Neural crest cell (in vitro differentiated cells): ENCODE measurements at regions not wholly inside any gene's neighbourhood (a gene's known extent, or its start where the extent isn't known, plus 50 kb on each side); places are given as distances from the start of the nearest gene placed in this dataset.

Experiments used
- DNase-seq: peaks from one replicate; pipeline ENCODE4 v3.0.0; 2021; ENCODE audit warnings: low read depth, mixed read lengths, low spot score
- H3K27ac Mint-ChIP-seq: one replicate; pipeline ENCODE4 v1.8.0; 2021; ENCODE audit warnings: mild to moderate bottlenecking, mixed read lengths; ENCODE audit not compliant: unreplicated experiment
- H3K27me3 Mint-ChIP-seq: 2 replicates; pipeline ENCODE4 v1.8.0; 2021; ENCODE audit warnings: low read depth, mild to moderate bottlenecking, mixed read lengths
- H3K36me3 Mint-ChIP-seq: 2 replicates; pipeline ENCODE4 v1.8.0; 2021; ENCODE audit warnings: low read depth, mild to moderate bottlenecking, mixed read lengths
- H3K4me1 Mint-ChIP-seq: 2 replicates; pipeline ENCODE4 v1.8.0; 2021; ENCODE audit warnings: mixed read lengths
- H3K4me3 Mint-ChIP-seq: one replicate; pipeline ENCODE4 v1.8.0; 2021; ENCODE audit warnings: mild to moderate bottlenecking, mixed read lengths
- H3K9me3 Mint-ChIP-seq: 2 replicates; pipeline ENCODE4 v1.8.0; 2021; ENCODE audit warnings: mixed read lengths
- TF ChIP-seq, protein P1 (sequence below): fragments of 200-600 bp; sonication (generic); conservative IDR thresholded peaks from 2 replicates; pipeline ENCODE4 v1.5.0; 2021; ENCODE audit warnings: antibody characterized with exemption, mild to moderate bottlenecking

- Mint-ChIP-seq H3K4me3 (no peak overlapping the region), H3K36me3 (peaks cover 14% of the 10 kb centered on the region), H3K4me1 (no peaks in the 10 kb centered on the region), H3K9me3 (peaks cover 7% of the 10 kb centered on the region), H3K27me3 (no peaks in the 10 kb centered on the region), H3K27ac (no peak overlapping the region)
- TF ChIP-seq, protein P1, sequence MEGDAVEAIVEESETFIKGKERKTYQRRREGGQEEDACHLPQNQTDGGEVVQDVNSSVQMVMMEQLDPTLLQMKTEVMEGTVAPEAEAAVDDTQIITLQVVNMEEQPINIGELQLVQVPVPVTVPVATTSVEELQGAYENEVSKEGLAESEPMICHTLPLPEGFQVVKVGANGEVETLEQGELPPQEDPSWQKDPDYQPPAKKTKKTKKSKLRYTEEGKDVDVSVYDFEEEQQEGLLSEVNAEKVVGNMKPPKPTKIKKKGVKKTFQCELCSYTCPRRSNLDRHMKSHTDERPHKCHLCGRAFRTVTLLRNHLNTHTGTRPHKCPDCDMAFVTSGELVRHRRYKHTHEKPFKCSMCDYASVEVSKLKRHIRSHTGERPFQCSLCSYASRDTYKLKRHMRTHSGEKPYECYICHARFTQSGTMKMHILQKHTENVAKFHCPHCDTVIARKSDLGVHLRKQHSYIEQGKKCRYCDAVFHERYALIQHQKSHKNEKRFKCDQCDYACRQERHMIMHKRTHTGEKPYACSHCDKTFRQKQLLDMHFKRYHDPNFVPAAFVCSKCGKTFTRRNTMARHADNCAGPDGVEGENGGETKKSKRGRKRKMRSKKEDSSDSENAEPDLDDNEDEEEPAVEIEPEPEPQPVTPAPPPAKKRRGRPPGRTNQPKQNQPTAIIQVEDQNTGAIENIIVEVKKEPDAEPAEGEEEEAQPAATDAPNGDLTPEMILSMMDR, result no peak
- DNase-seq, result no peak
These were observed 659.3 kb downstream of the USP25 start for GRCh38 chr21:16388911-16389560.

- no peak for DNase-seq
- H3K27me3 Mint-ChIP-seq, result no peaks in the 10 kb centered on the region
- no peaks in the 10 kb centered on the region for H3K4me1 Mint-ChIP-seq
- no peak overlapping the region for H3K4me3 Mint-ChIP-seq
- H3K27ac Mint-ChIP-seq, result no peak overlapping the region
- peaks cover 14% of the 10 kb centered on the region for H3K36me3 Mint-ChIP-seq
- H3K9me3 Mint-ChIP-seq, result peaks cover 7% of the 10 kb centered on the region
- TF ChIP-seq, protein P1, result no peak
These were observed 659.9 kb downstream of the USP25 start for GRCh38 chr21:16389643-16390042.

DNA sequence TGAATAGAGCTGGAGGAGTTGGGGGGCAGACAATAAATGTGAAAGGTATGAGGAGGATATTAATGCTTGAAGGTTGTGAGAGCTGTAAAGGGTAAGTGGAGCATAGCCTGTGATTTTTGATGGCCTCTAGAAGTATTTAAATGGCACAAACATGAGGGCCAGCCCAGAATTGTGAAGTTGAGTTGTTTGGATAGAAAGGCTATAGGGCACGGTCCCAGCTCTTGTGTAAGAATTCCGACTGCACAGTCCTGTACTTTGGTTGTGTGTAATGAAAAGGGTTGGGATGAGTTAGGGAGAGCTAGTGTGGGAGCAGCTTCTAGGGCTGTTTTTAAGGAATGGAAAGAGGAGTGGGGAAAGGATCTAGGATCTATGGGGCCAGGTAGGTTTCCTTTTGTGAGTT lies 665.5 kb downstream of the USP25 start:
- TF ChIP-seq, protein P1, result no peak
- Mint-ChIP-seq H3K4me3 (no peak overlapping the region), H3K4me1 (no peaks in the 10 kb centered on the region), H3K9me3 (peaks cover 20% of the 10 kb centered on the region), H3K27ac (no peak overlapping the region), H3K27me3 (no peaks in the 10 kb centered on the region), H3K36me3 (peaks cover 27% of the 10 kb centered on the region)
- no peak for DNase-seq

DNA sequence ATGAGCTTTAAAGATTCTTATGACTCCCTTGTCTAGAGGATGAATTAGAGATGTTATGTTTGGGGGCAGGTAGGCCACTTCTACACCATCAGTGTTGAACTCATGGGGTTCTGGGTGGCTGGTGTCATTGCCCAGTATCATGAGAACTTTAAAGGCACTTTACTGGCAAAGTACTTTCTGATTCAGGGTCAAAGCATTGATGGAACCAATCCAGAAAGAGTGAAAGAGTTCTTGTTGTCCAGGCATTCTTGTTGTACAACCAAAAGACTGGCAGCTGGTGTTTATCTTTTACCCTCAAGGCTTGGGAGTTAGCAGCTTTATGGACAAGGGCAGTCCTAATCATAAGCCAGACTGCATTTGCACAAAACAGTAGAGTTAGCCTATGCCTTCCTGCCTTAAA lies 673.0 kb downstream of the USP25 start:
- Mint-ChIP-seq H3K9me3 (peaks cover 5% of the 10 kb centered on the region), H3K4me1 (peaks cover 2% of the 10 kb centered on the region), H3K4me3 (no peak overlapping the region), H3K36me3 (peaks cover 10% of the 10 kb centered on the region), H3K27ac (no peak overlapping the region), H3K27me3 (no peaks in the 10 kb centered on the region)
- TF ChIP-seq, protein P1, result no peak
- DNase-seq, result no peak

GRCh38 chr21:16404776-16405175 lies 675.0 kb downstream of the USP25 start:
- peaks cover 7% of the 10 kb centered on the region for H3K36me3 Mint-ChIP-seq
- H3K9me3 Mint-ChIP-seq, result peaks cover 5% of the 10 kb centered on the region
- TF ChIP-seq, protein P1, result no peak
- no peak overlapping the region for H3K4me3 Mint-ChIP-seq
- no peaks in the 10 kb centered on the region for H3K27me3 Mint-ChIP-seq
- DNase-seq, result no peak
- H3K27ac Mint-ChIP-seq, result no peak overlapping the region
- peaks cover 5% of the 10 kb centered on the region for H3K4me1 Mint-ChIP-seq
